Esophagus squamous epithelium (tissue), 4 donors: ENCODE measurements at regions not wholly inside any gene's neighbourhood (a gene's known extent, or its start where the extent isn't known, plus 50 kb on each side); places are given as distances from the start of the nearest gene placed in this dataset.

ENCODE experiments used
- CTCF ChIP-seq, 6 experiments: fragments of 450-650 bp in 4 of 6; fragments of 200-600 bp in 2 of 6; sonication (generic) in 2 of 6; IDR thresholded peaks; one replicate each; pipeline ENCODE4 v1.5.1; 2016 to 2019; ENCODE audit warnings: antibody characterized with exemption in 6 of 6, mild to moderate bottlenecking in 4 of 6, moderate library complexity in 4 of 6
- POLR2A ChIP-seq, 4 donors: fragments of 450-650 bp; IDR thresholded peaks; one replicate each; pipeline ENCODE4 v1.6.1; 2017; ENCODE audit warnings: antibody characterized with exemption in 4 of 4, mild to moderate bottlenecking in 4 of 4, moderate library complexity in 3 of 4

GRCh38 chr13:104132849-104133248, 1066.6 kb upstream of the SLC10A2 start:
- no peak for TF ChIP-seq POLR2A (IDR thresholded peaks at IDR 0.05)
- TF ChIP-seq CTCF (IDR thresholded peaks at IDR 0.05) = no peak
